ENCODE measurements at regions not wholly inside any gene's neighbourhood (a gene's known extent, or its start where the extent isn't known, plus 50 kb on each side); places are given as distances from the start of the nearest gene placed in this dataset.
"Not testable (repeated sequence)": the region's sequence is repeated elsewhere in the genome, so short reads cannot be mapped to it uniquely, and the experiment has no call there.

GRCh38 chr3:177764933-177765332 is 567.7 kb upstream of the TBL1XR1 start:
- DNase-seq: no peak

GRCh38 chr3:177770383-177771230 is 573.3 kb upstream of the TBL1XR1 start:
- DNase-seq: no peak

- DNase-seq: no peak
These were observed 574.5 kb upstream of the TBL1XR1 start for GRCh38 chr3:177771780-177772179.

GRCh38 chr3:177772908-177773557 is 575.8 kb upstream of the TBL1XR1 start:
- peak; percentile 9 for DNase-seq

GRCh38 chr3:177773717-177774116 is 576.4 kb upstream of the TBL1XR1 start:
- no peak for DNase-seq

GRCh38 chr3:177776661-177777101 is 579.4 kb upstream of the TBL1XR1 start:
- peak; percentile 46 for DNase-seq

GRCh38 chr3:177777699-177778098 is 580.4 kb upstream of the TBL1XR1 start:
- peak; percentile 36 for DNase-seq

- DNase-seq: no peak
These were observed 581.4 kb upstream of the TBL1XR1 start for GRCh38 chr3:177778633-177779032.

GRCh38 chr3:177781686-177782161 is 584.4 kb upstream of the TBL1XR1 start:
- no peak for DNase-seq

- DNase-seq: no peak
These were observed 586.1 kb upstream of the TBL1XR1 start for GRCh38 chr3:177783338-177783737.

- DNase-seq: no peak
These were observed 586.5 kb upstream of the TBL1XR1 start for GRCh38 chr3:177783767-177784166.

GRCh38 chr3:177787279-177788041 is 590.2 kb upstream of the TBL1XR1 start:
- no peak for DNase-seq

GRCh38 chr3:177789500-177789899 is 592.2 kb upstream of the TBL1XR1 start:
- no peak for DNase-seq

GRCh38 chr3:177792311-177793030 is 595.2 kb upstream of the TBL1XR1 start:
- no peak for DNase-seq

- no peak for DNase-seq
These were observed 596.2 kb upstream of the TBL1XR1 start for GRCh38 chr3:177793451-177793850.

GRCh38 chr3:177795216-177795615 is 597.9 kb upstream of the TBL1XR1 start:
- DNase-seq: no peak

- no peak for DNase-seq
These were observed 598.6 kb upstream of the TBL1XR1 start for GRCh38 chr3:177795859-177796258.

- not testable (repeated sequence) for DNase-seq
These were observed 602.9 kb upstream of the TBL1XR1 start for GRCh38 chr3:177800147-177800546.

GRCh38 chr3:177800561-177800960 is 603.3 kb upstream of the TBL1XR1 start:
- DNase-seq: no peak

- DNase-seq: peak; percentile 64
These were observed 605.0 kb upstream of the TBL1XR1 start for GRCh38 chr3:177802151-177802900.

GRCh38 chr3:177803500-177803899 is 606.2 kb upstream of the TBL1XR1 start:
- no peak for DNase-seq

GRCh38 chr3:177804032-177804431 is 606.8 kb upstream of the TBL1XR1 start:
- DNase-seq: no peak

Data from NCI-H1092 (cell line).